ENCODE measurements at regions not wholly inside any gene's neighbourhood (a gene's known extent, or its start where the extent isn't known, plus 50 kb on each side); places are given as distances from the start of the nearest gene placed in this dataset.

DNA sequence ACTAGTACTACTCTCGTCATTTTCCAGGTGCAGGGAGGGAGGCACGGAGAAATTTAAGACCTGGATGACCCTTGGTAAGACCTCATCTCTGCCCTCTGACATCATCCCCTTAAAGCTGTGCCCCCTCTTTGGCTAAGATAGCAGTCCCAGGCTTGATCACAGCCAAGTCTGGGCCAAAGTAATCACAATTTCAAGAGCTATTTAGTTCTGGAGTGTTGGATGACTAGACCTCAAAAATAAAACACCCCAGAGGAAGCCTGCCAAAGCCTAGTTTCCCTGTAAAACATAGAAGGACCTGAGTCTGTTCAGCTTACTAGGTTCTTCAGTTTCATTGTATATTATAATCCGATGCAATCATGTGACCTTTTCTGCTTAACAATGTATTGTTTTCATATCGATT lies 144.6 kb upstream of the ARHGEF9 start (continued):
- TF ChIP-seq, protein P1, sequence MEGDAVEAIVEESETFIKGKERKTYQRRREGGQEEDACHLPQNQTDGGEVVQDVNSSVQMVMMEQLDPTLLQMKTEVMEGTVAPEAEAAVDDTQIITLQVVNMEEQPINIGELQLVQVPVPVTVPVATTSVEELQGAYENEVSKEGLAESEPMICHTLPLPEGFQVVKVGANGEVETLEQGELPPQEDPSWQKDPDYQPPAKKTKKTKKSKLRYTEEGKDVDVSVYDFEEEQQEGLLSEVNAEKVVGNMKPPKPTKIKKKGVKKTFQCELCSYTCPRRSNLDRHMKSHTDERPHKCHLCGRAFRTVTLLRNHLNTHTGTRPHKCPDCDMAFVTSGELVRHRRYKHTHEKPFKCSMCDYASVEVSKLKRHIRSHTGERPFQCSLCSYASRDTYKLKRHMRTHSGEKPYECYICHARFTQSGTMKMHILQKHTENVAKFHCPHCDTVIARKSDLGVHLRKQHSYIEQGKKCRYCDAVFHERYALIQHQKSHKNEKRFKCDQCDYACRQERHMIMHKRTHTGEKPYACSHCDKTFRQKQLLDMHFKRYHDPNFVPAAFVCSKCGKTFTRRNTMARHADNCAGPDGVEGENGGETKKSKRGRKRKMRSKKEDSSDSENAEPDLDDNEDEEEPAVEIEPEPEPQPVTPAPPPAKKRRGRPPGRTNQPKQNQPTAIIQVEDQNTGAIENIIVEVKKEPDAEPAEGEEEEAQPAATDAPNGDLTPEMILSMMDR (IDR thresholded peaks at IDR 0.05 in 2 of 3, conservative IDR thresholded peaks at IDR 0.05 in 1 of 3; ENCODE audit: borderline replicate concordance in 1 of 3, insufficient read depth in 1 of 3, low read depth in 2 of 3, low read length in 2 of 3) = no peak

DNA sequence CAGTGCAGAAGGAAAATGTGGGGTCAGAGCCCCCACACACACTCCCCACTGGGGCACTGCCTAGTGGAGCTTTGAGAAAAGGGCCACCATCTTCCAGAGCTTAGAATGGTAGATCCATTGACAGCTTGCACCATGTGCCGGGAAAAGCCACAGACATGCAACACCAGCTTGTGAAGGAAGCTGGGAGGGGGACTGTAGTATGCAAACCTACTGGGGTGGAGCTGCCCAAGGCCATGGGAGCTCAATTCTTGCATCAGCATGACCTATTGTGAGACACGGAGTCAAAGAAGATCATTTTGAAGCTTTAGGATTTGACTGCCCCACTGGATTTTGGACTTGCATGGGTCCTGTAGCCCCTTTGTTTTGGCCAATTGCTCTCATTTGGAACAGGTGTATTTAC lies 142.8 kb upstream of the ARHGEF9 start:
- Histone ChIP-seq H3K4me3 (replicated peaks in 1 of 2; ENCODE audit: low read depth in 1 of 2, low read length in 2 of 2) (no peak overlapping the region), H2AFZ (ENCODE audit: low read depth, low read length, poor library complexity, severe bottlenecking) (no peak overlapping the region), H3K4me1 (ENCODE audit: control insufficient read depth in 1 of 2, insufficient read depth in 2 of 2, low read length in 2 of 2) (no peaks in the 10 kb centered on the region), H3K27ac (ENCODE audit: low read depth, low read length) (no peak overlapping the region), H3K36me3 (ENCODE audit: control insufficient read depth in 1 of 2, insufficient read depth in 2 of 2, low read length in 2 of 2) (no peaks in the 10 kb centered on the region), H3K79me2 (ENCODE audit: insufficient read depth, low read length) (no peaks in the 10 kb centered on the region), H4K20me1 (ENCODE audit: insufficient read depth) (no peaks in the 10 kb centered on the region), H3K9me2 (ENCODE audit: insufficient read depth) (no peaks in the 10 kb centered on the region), H3K9me3 (ENCODE audit: control insufficient read depth in 1 of 2, insufficient read depth in 1 of 2, low read depth in 1 of 2, low read length in 2 of 2) (no peaks in the 10 kb centered on the region), H3K4me2 (ENCODE audit: low read length) (no peak overlapping the region), H3K9ac (ENCODE audit: low read length) (no peak overlapping the region), H3K27me3 (ENCODE audit: insufficient read depth, low read length) (no peaks in the 10 kb centered on the region)
- ChIA-PET RAD21 (ENCODE audit: low non-redundant PET in 1 of 2, low total read pairs in 2 of 2, uncharacterized antibody in 2 of 2, unreplicated experiment in 2 of 2) (no interaction called here), CTCF (no interaction called here), POLR2A (no interaction called here)
- ATAC-seq (no peak), DNase-seq (ENCODE audit: low read depth, low spot score) (no peak)
- no peak for TF ChIP-seq ZFX (IDR thresholded peaks at IDR 0.05)
- intact Hi-C loops (cut with micrococcal nuclease) = no loop called here
- BruUV-seq (replicated peaks) = no TSS peak

DNA sequence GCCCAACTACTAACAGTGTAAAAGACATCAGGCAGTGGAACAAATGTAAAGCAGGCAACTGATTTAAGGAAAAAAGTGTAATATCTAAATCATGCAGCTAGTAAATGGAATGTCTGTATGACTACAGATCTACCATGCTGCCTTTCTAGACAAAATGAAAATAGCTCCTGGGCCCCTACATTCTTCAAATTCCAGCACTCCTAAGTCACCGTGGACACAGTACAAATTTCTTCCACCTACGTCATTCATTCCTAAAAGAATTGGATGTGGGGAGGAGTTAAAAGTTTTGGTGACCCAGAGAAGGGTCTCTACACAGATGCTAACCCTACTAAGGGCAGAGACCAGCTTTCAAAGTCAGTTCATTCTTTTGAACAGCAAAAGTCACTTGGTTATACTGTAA lies 137.2 kb upstream of the ARHGEF9 start:
- intact Hi-C loops (cut with micrococcal nuclease) = no loop called here
- BruUV-seq (replicated peaks) = no TSS peak
- Histone ChIP-seq H3K4me2 (ENCODE audit: low read length) (peak overlapping the region; percentile 36), H3K36me3 (ENCODE audit: control insufficient read depth in 1 of 2, insufficient read depth in 2 of 2, low read length in 2 of 2) (no peaks in the 10 kb centered on the region), H3K4me3 (replicated peaks in 1 of 2; ENCODE audit: low read depth in 1 of 2, low read length in 2 of 2) (no peak overlapping the region), H3K4me1 (ENCODE audit: control insufficient read depth in 1 of 2, insufficient read depth in 2 of 2, low read length in 2 of 2) (peaks cover 0 to 10% of the 10 kb centered on the region in 2 experiments; a peak in 1 of 4 replicates), H2AFZ (ENCODE audit: low read depth, low read length, poor library complexity, severe bottlenecking) (no peak overlapping the region), H4K20me1 (ENCODE audit: insufficient read depth) (no peaks in the 10 kb centered on the region), H3K9me2 (ENCODE audit: insufficient read depth) (no peaks in the 10 kb centered on the region), H3K79me2 (ENCODE audit: insufficient read depth, low read length) (no peaks in the 10 kb centered on the region), H3K9ac (ENCODE audit: low read length) (no peak overlapping the region), H3K27me3 (ENCODE audit: insufficient read depth, low read length) (no peaks in the 10 kb centered on the region), H3K9me3 (ENCODE audit: control insufficient read depth in 1 of 2, insufficient read depth in 1 of 2, low read depth in 1 of 2, low read length in 2 of 2) (no peaks in the 10 kb centered on the region), H3K27ac (ENCODE audit: low read depth, low read length) (no peak overlapping the region)
- ChIA-PET CTCF (no interaction called here), RAD21 (ENCODE audit: low non-redundant PET in 1 of 2, low total read pairs in 2 of 2, uncharacterized antibody in 2 of 2, unreplicated experiment in 2 of 2) (no interaction called here), POLR2A (no interaction called here)
- ATAC-seq (no peak; the same call in 1 of the 2 replicates), DNase-seq (ENCODE audit: low read depth, low spot score) (no peak)
- no peak for TF ChIP-seq POLR2AphosphoS5 (IDR thresholded peaks at IDR 0.05; ENCODE audit: low read depth, low read length)
- TF ChIP-seq, protein P2, sequence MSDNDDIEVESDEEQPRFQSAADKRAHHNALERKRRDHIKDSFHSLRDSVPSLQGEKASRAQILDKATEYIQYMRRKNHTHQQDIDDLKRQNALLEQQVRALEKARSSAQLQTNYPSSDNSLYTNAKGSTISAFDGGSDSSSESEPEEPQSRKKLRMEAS (IDR thresholded peaks at IDR 0.05) = no peak
- no peak for TF ChIP-seq ZNF274 (IDR thresholded peaks at IDR 0.05; ENCODE audit: low read depth, low read length)
- TF ChIP-seq POLR2A (IDR thresholded peaks at IDR 0.05; ENCODE audit: borderline replicate concordance, extremely low read depth, insufficient read depth, insufficient read length) = no peak
- TF ChIP-seq CEBPB (IDR thresholded peaks at IDR 0.05; ENCODE audit: low read depth) = no peak
- no peak for TF ChIP-seq ELF1 (IDR thresholded peaks at IDR 0.05; ENCODE audit: borderline replicate concordance, low read depth)
- TF ChIP-seq EZH2 (IDR thresholded peaks at IDR 0.05) = no peak
- TF ChIP-seq FOSL1 (IDR thresholded peaks at IDR 0.05; ENCODE audit: low read depth) = no peak
- no peak for TF ChIP-seq RAD21 (IDR thresholded peaks at IDR 0.05; ENCODE audit: low read depth)
- no peak for TF ChIP-seq SP1 (IDR thresholded peaks at IDR 0.05; ENCODE audit: low read depth)
- no peak for TF ChIP-seq YY1 (IDR thresholded peaks at IDR 0.05; ENCODE audit: extremely low read depth, insufficient replicate concordance, low read depth, low read length)
- no peak for TF ChIP-seq TCF7L2 (IDR thresholded peaks at IDR 0.05; ENCODE audit: borderline replicate concordance, extremely low read depth, insufficient read depth, insufficient read length)
- TF ChIP-seq, protein P3, sequence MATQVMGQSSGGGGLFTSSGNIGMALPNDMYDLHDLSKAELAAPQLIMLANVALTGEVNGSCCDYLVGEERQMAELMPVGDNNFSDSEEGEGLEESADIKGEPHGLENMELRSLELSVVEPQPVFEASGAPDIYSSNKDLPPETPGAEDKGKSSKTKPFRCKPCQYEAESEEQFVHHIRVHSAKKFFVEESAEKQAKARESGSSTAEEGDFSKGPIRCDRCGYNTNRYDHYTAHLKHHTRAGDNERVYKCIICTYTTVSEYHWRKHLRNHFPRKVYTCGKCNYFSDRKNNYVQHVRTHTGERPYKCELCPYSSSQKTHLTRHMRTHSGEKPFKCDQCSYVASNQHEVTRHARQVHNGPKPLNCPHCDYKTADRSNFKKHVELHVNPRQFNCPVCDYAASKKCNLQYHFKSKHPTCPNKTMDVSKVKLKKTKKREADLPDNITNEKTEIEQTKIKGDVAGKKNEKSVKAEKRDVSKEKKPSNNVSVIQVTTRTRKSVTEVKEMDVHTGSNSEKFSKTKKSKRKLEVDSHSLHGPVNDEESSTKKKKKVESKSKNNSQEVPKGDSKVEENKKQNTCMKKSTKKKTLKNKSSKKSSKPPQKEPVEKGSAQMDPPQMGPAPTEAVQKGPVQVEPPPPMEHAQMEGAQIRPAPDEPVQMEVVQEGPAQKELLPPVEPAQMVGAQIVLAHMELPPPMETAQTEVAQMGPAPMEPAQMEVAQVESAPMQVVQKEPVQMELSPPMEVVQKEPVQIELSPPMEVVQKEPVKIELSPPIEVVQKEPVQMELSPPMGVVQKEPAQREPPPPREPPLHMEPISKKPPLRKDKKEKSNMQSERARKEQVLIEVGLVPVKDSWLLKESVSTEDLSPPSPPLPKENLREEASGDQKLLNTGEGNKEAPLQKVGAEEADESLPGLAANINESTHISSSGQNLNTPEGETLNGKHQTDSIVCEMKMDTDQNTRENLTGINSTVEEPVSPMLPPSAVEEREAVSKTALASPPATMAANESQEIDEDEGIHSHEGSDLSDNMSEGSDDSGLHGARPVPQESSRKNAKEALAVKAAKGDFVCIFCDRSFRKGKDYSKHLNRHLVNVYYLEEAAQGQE (IDR thresholded peaks at IDR 0.05; ENCODE audit: low read depth) = no peak
